Vagina (tissue), 2 donors: ENCODE measurements at regions not wholly inside any gene's neighbourhood (a gene's known extent, or its start where the extent isn't known, plus 50 kb on each side); places are given as distances from the start of the nearest gene placed in this dataset.
"Not testable (repeated sequence)": the region's sequence is repeated elsewhere in the genome, so short reads cannot be mapped to it uniquely, and the experiment has no call there.

Source experiments
- DNase-seq, 2 donors: peaks; one replicate each; pipeline ENCODE4 v3.0.0-alpha.2; 2017; ENCODE audit errors: extremely low spot score in 2 of 2
- H3K27ac ChIP-seq: fragments of 200-600 bp; sonication (generic); one replicate; pipeline ENCODE4 v1.5.1; 2019
- H3K27me3 ChIP-seq: fragments of 200-600 bp; sonication (generic); one replicate; pipeline ENCODE4 v1.5.1; 2019
- H3K36me3 ChIP-seq, 2 donors: fragments of 200-600 bp; sonication (generic); one replicate each; pipeline ENCODE4 v1.5.1; 2017 to 2019
- H3K4me1 ChIP-seq: fragments of 200-600 bp; sonication (generic); one replicate; pipeline ENCODE4 v1.5.1; 2019
- H3K4me3 ChIP-seq, 2 donors: fragments of 200-600 bp; sonication (generic); 1 replicate in 1 of 2; 2 replicates in 1 of 2; pipeline ENCODE4 v1.5.1; 2016 to 2019
- H3K9me3 ChIP-seq: fragments of 200-600 bp; sonication (generic); one replicate; pipeline ENCODE4 v1.5.1; 2019
- POLR2A ChIP-seq, 2 donors: fragments of 450-650 bp; IDR thresholded peaks; one replicate each; pipeline ENCODE4 v1.6.1; 2017; ENCODE audit warnings: antibody characterized with exemption in 2 of 2, mild to moderate bottlenecking in 2 of 2, moderate library complexity in 2 of 2
- POLR2AphosphoS5 ChIP-seq, 2 donors: sonication (generic); formaldehyde crosslinking; IDR thresholded peaks; one replicate each; pipeline ENCODE4 v1.9.0; 2017; ENCODE audit warnings: antibody characterized with exemption in 2 of 2, mild to moderate bottlenecking in 2 of 2, low read depth in 1 of 2; ENCODE audit not compliant: insufficient read depth in 1 of 2
- intact Hi-C: fragments of 100-400 bp; cut with DNase I; formaldehyde crosslinking; loops from one replicate; pipeline ENCODE4 v1.15.1; 2023
- TF ChIP-seq, protein P1 (sequence below), 3 experiments: fragments of 450-650 bp in 2 of 3; fragments of 200-600 bp in 1 of 3; sonication (generic) in 1 of 3; IDR thresholded peaks; one replicate each; pipeline ENCODE4 v1.5.1; 2017 to 2019; ENCODE audit warnings: antibody characterized with exemption in 3 of 3, mild to moderate bottlenecking in 2 of 3, moderate library complexity in 2 of 3

DNA sequence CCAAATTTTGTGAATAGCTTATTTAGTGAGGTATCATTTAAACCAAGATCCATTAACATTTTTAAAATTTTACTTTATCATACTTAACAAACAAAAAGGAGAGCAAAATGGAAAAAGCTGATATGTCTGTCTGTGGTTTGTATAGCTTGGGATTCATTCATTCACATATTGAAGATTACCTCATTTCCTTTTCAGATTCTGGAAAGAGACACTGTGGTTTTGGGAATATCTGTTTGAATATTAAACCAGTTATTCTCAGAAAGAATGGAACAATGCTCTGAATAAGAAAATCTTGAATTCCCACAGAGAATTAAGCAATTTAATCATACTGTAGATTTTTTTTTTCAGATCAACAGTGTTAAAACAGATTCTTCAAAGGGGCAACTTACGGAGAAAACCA lies 93.8 kb upstream of the PRDX6 start:
- Histone ChIP-seq H3K4me1 (no peaks in the 10 kb centered on the region), H3K36me3 (no peaks in the 10 kb centered on the region), H3K27ac (no peak overlapping the region), H3K27me3 (no peaks in the 10 kb centered on the region), H3K9me3 (no peaks in the 10 kb centered on the region), H3K4me3 (no peak overlapping the region)
- TF ChIP-seq POLR2AphosphoS5 (IDR thresholded peaks at IDR 0.05; ENCODE audit: insufficient read depth in 1 of 2, low read depth in 1 of 2) (no peak), POLR2A (IDR thresholded peaks at IDR 0.05) (no peak)
- TF ChIP-seq, protein P1, sequence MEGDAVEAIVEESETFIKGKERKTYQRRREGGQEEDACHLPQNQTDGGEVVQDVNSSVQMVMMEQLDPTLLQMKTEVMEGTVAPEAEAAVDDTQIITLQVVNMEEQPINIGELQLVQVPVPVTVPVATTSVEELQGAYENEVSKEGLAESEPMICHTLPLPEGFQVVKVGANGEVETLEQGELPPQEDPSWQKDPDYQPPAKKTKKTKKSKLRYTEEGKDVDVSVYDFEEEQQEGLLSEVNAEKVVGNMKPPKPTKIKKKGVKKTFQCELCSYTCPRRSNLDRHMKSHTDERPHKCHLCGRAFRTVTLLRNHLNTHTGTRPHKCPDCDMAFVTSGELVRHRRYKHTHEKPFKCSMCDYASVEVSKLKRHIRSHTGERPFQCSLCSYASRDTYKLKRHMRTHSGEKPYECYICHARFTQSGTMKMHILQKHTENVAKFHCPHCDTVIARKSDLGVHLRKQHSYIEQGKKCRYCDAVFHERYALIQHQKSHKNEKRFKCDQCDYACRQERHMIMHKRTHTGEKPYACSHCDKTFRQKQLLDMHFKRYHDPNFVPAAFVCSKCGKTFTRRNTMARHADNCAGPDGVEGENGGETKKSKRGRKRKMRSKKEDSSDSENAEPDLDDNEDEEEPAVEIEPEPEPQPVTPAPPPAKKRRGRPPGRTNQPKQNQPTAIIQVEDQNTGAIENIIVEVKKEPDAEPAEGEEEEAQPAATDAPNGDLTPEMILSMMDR (IDR thresholded peaks at IDR 0.05): no peak
- intact Hi-C loops: no loop called here
- no peak for DNase-seq

- Histone ChIP-seq H3K27ac (no peak overlapping the region), H3K4me1 (no peaks in the 10 kb centered on the region), H3K9me3 (no peaks in the 10 kb centered on the region), H3K36me3 (no peaks in the 10 kb centered on the region), H3K27me3 (no peaks in the 10 kb centered on the region), H3K4me3 (no peak overlapping the region)
- TF ChIP-seq, protein P1 (IDR thresholded peaks at IDR 0.05): no peak
- TF ChIP-seq POLR2AphosphoS5 (IDR thresholded peaks at IDR 0.05; ENCODE audit: insufficient read depth in 1 of 2, low read depth in 1 of 2) (no peak), POLR2A (IDR thresholded peaks at IDR 0.05) (no peak)
- DNase-seq: no peak
- intact Hi-C loops: no loop called here
Measured at GRCh38 chr1:173388352-173388751, 88.8 kb upstream of the PRDX6 start.

DNA sequence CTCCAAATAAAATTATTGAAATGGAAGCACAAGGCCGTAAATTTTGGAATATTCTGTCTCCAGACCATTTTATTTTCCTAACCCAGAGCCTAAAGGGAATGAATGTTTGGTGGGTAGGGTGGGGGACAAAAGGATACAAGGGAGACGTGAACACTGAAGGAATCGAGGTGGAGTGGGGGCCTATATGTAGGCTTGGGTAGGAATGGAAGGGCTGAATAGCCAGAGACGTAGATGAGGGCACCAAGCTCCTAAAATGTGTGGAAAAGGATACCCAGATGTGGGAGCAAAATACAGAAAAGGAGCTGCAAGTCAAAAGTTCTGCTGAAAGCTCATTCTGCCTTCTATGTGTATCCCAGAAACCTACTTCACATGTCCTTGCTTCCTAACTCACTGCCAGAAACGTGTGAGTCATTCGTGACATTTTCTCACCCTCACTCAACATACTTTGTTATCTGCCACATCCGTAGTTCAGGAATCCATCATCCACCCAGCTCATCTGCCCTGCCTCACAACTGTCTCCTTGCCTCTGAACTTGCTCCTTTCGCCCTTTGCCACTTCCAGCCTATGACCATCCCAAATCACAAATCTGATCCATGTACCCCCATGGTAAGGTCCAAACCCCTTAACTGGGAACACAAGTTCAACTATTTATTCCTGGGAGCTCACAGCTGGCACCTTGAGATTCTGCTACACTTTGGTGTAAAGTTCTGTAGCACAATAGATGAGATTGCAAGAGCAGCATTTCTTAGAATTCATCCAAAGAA lies 84.1 kb upstream of the PRDX6 start:
- TF ChIP-seq, protein P1 (IDR thresholded peaks at IDR 0.05): no peak
- TF ChIP-seq POLR2A (IDR thresholded peaks at IDR 0.05) (no peak), POLR2AphosphoS5 (IDR thresholded peaks at IDR 0.05; ENCODE audit: insufficient read depth in 1 of 2, low read depth in 1 of 2) (no peak)
- H3K4me1 ChIP-seq: no peaks in the 10 kb centered on the region
- no peaks in the 10 kb centered on the region for H3K9me3 ChIP-seq
- no peaks in the 10 kb centered on the region for H3K36me3 ChIP-seq
- DNase-seq: peak in 1 of 2 donors; percentile 74
- no peak overlapping the region for H3K27ac ChIP-seq
- no peak overlapping the region for H3K4me3 ChIP-seq
- no peaks in the 10 kb centered on the region for H3K27me3 ChIP-seq
- intact Hi-C loops: no loop called here

- Histone ChIP-seq H3K4me3 (no peak overlapping the region), H3K27ac (no peak overlapping the region), H3K4me1 (no peaks in the 10 kb centered on the region), H3K27me3 (no peaks in the 10 kb centered on the region), H3K36me3 (no peaks in the 10 kb centered on the region), H3K9me3 (no peaks in the 10 kb centered on the region)
- TF ChIP-seq, protein P1 (IDR thresholded peaks at IDR 0.05): no peak
- no peak for TF ChIP-seq POLR2A (IDR thresholded peaks at IDR 0.05)
- TF ChIP-seq POLR2AphosphoS5 (IDR thresholded peaks at IDR 0.05; ENCODE audit: insufficient read depth in 1 of 2, low read depth in 1 of 2): no peak
- DNase-seq: no peak
- intact Hi-C loops: no loop called here
Measured at GRCh38 chr1:173393659-173394000, 83.5 kb upstream of the PRDX6 start.

GRCh38 chr1:173394813-173395212 lies 82.3 kb upstream of the PRDX6 start:
- H3K36me3 ChIP-seq, H3K4me3 ChIP-seq, H3K27ac ChIP-seq, H3K27me3 ChIP-seq, intact Hi-C loops, H3K9me3 ChIP-seq, H3K4me1 ChIP-seq: not testable (repeated sequence)
- DNase-seq: peak in 1 of 2 donors; percentile 40
